ENCODE measurements at regions not wholly inside any gene's neighbourhood (a gene's known extent, or its start where the extent isn't known, plus 50 kb on each side); places are given as distances from the start of the nearest gene placed in this dataset.

DNA sequence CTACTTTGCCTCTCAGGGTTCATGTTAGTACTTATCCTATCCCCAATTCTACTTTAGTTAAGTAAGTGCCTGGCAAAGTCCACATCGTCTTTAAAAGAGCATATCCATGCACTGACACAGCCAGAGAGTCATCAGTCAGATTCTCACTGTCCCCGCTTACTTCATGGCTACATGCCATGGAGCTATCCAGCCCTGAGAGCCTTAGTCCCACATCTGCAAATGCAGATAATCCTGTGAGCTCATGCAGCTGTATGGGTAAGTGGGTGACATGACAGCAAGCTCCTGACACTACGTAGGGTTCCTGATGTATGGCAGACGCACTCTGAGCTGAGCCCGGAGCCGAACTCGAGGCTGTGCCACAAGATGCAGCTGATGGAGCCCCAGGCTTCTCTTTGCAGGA, 661.5 kb downstream of the LIG4 start:
- Mint-ChIP-seq H3K4me3 (no peak overlapping the region), H3K4me1 (no peaks in the 10 kb centered on the region), H3K27ac (no peak overlapping the region), H3K36me3 (no peaks in the 10 kb centered on the region), H3K9me3 (no peaks in the 10 kb centered on the region), H3K27me3 (no peaks in the 10 kb centered on the region)
- DNase-seq, result no peak

DNA sequence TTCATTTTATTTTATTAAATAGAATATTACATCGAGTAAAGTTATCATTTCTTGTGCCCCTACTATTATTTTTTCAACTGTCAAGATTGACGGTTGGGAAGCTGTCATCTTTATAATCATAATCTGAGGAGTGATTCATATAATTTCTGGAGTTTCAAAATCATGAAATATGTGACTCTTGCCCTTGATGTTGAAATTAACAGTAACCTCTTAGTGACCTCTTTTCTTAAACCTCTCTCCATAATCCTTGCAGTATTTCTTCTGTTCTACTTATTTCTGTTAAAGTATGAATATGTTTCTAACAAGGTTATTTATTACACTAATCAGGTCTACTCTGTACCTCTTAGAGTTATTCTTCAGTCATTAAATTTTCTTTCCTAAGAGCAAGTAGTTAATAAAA, 663.8 kb downstream of the LIG4 start:
- no peaks in the 10 kb centered on the region for H3K27me3 Mint-ChIP-seq

DNA sequence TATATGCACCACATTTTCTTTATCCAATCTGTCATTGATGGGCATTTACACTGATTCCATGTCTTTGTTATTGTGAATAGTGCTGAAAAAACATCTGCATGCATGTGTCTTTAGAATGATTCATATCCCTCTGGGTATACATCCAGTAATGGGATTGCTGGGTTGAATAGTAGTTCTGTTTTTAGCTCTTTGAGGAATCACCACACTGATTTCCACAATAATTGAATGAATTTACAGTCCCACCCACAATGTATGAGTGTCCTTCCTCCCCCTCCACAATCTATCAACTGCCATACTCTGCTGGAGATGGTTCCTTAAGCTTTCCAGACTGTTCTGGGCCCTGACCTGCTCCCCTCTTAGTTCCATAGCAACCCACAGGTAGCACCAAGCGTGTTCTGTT, 667.0 kb downstream of the LIG4 start:
- Mint-ChIP-seq H3K9me3 (peaks cover 1% of the 10 kb centered on the region), H3K4me1 (no peaks in the 10 kb centered on the region), H3K27ac (no peak overlapping the region), H3K27me3 (no peaks in the 10 kb centered on the region), H3K4me3 (no peak overlapping the region), H3K36me3 (no peaks in the 10 kb centered on the region)
- no peak for DNase-seq

More for the DNA sequence above, 663.8 kb downstream of the LIG4 start:
- Mint-ChIP-seq H3K36me3 (no peaks in the 10 kb centered on the region), H3K27ac (no peak overlapping the region), H3K4me1 (no peaks in the 10 kb centered on the region), H3K9me3 (no peaks in the 10 kb centered on the region), H3K4me3 (no peak overlapping the region)
- no peak for DNase-seq

DNA sequence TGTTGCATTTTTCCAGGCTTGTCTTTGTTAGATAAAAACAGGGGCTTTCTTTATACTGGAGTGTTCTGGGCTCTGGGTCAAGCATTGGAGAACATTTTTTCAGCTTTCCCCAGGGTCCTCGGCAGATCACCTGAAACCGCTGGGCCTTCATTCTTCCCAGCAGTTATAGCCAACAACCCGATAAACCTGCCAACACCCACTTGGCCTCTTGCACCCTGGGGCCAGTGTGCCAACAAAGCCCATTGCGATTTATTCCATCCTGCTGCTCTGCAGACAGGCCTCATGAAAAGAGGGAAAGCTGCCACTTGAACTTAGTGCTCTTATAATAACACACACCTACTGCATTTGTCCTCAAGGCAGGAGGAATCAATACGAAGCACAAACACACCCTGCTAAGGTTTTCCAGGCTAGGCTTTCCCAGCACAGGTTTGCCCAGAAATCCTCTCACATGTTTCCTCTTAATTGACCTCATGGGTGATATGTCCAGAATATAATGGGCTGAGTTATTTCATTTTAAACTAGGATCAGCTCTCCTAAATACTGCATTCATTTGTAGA, 669.3 kb downstream of the LIG4 start:
- Mint-ChIP-seq H3K27ac (no peak overlapping the region), H3K4me1 (no peaks in the 10 kb centered on the region), H3K4me3 (no peak overlapping the region), H3K27me3 (no peaks in the 10 kb centered on the region), H3K9me3 (peaks cover 1% of the 10 kb centered on the region), H3K36me3 (no peaks in the 10 kb centered on the region)
- no peak for DNase-seq

DNA sequence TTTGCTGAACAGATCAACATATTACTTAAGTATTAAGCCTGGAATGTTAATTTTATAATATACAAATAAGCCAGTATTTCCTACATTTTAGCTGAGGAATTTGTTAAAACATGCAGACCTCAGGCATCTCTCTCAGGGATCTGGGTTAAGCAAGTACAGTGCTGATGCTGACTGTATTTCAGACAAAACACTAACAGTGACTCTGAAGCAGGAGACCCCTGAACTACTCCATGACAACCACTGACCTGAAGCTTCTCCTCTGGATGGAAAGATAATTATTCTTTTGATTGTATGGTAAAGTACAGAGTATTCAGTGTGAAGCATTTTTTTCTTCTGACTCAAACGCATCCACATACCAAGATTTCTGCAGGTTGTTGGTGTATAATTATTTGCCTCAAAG, 680.8 kb downstream of the LIG4 start:
- DNase-seq, result no peak
- Mint-ChIP-seq H3K9me3 (peaks cover 2% of the 10 kb centered on the region), H3K36me3 (no peaks in the 10 kb centered on the region), H3K27ac (no peak overlapping the region), H3K27me3 (no peaks in the 10 kb centered on the region), H3K4me3 (no peak overlapping the region), H3K4me1 (no peaks in the 10 kb centered on the region)

DNA sequence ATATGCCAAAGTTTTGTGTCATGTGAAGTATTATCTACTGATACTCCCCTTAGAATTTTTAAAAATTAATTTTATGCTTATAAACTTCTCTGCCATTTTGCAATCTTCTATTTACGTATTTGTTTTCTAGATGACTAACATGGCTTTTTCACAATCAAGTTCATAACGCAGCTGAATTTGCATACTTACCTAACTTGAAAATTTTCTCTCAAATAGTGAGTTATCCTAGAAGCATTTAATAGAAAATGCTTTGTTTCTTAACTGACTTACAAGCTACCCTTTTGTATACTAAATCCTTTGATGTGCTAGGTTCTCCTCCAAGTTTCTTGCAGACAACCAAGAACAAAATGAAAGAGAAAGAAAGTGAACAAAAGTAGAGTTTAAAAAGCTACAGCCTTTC, 683.5 kb downstream of the LIG4 start:
- H3K27me3 Mint-ChIP-seq, result no peaks in the 10 kb centered on the region
- peaks cover 1% of the 10 kb centered on the region for H3K9me3 Mint-ChIP-seq
- H3K27ac Mint-ChIP-seq, result no peak overlapping the region
- no peaks in the 10 kb centered on the region for H3K4me1 Mint-ChIP-seq
- H3K36me3 Mint-ChIP-seq, result no peaks in the 10 kb centered on the region
- DNase-seq, result no peak
- H3K4me3 Mint-ChIP-seq, result no peak overlapping the region

DNA sequence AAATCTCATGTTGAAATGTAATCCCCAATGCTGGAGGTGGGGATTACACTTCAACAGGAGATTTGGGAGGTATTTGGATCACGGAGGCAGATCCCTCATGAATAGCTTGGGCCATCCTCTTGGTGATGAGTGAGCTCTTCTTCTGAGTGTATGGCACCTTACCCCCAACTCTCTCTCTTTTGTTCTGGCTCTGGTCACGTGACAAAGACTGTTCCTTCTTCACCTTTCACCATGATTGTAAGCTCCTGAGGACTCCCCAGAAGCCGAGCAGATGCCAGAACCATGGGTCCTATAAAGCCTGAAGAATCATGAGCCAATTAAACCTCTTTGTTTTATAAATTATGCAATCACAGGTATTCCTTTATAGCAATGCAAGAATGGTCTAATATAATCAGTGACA, 684.2 kb downstream of the LIG4 start:
- no peak overlapping the region for H3K27ac Mint-ChIP-seq
- H3K4me3 Mint-ChIP-seq, result no peak overlapping the region
- H3K36me3 Mint-ChIP-seq, result no peaks in the 10 kb centered on the region
- no peaks in the 10 kb centered on the region for H3K27me3 Mint-ChIP-seq
- H3K4me1 Mint-ChIP-seq, result no peaks in the 10 kb centered on the region
- no peak for DNase-seq
- no peaks in the 10 kb centered on the region for H3K9me3 Mint-ChIP-seq

DNA sequence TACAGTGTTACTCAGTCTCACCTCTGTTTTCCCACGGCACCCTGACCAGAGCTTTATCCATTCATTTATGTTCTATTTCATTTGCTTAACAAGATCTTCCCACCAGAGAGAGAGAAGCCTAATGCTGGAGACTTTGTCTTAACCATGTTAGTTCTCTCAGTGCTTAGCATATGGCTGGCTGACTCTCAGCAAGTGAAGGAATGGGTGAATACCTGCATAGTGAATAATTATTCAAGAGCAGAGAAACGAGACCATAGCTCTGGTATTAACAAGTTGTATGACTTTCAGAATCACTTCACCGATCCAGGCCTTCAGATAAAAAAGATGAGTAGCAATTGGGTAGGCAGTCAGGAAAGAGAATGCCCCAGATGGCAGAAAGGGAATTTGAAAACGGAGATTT, 686.3 kb downstream of the LIG4 start:
- Mint-ChIP-seq H3K27ac (no peak overlapping the region), H3K4me3 (no peak overlapping the region), H3K27me3 (no peaks in the 10 kb centered on the region), H3K4me1 (no peaks in the 10 kb centered on the region), H3K36me3 (no peaks in the 10 kb centered on the region), H3K9me3 (no peaks in the 10 kb centered on the region)
- DNase-seq, result no peak

DNA sequence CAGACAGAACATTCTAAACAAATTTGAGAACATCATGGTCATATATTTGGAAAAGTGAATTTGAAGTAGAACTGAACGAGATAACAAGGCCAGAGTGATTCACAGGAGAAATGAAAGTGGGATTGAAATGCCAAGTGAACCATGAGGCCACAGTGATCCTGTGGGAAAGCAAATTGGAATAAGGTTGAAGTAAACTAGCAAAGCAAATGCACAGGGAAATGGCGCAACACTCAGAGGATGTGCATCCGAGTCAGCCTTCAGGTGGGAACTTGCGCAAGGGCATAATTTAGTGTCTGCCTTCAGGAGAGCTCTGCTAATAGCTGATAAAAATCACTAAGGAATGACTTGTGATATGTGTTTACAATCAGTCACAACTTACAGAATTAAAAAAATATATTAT, 696.6 kb downstream of the LIG4 start:
- no peak for DNase-seq
- Mint-ChIP-seq H3K4me3 (no peak overlapping the region), H3K36me3 (no peaks in the 10 kb centered on the region), H3K4me1 (no peaks in the 10 kb centered on the region), H3K9me3 (no peaks in the 10 kb centered on the region), H3K27ac (no peak overlapping the region), H3K27me3 (no peaks in the 10 kb centered on the region)

DNA sequence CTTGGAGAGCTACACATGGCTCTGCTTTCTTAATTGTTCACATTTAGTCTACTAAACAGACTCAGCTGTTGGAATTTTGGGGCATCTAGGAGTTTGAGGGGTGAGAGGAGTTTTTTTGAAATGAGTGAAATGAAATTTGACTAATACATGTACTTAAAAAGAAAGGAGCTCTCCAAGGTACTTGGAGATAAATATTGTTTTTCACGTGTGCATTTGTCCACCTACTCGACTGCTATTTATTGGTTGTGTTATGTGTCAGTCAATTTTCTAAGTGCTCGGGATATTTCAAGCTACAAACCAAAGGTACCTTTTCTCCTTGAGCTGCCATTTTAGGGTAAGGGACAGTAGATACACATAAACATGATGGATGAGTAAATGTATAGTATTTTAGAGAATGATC, 697.0 kb downstream of the LIG4 start:
- H3K9me3 Mint-ChIP-seq, result no peaks in the 10 kb centered on the region
- no peak for DNase-seq
- H3K27me3 Mint-ChIP-seq, result no peaks in the 10 kb centered on the region
- H3K27ac Mint-ChIP-seq, result no peak overlapping the region
- H3K4me1 Mint-ChIP-seq, result no peaks in the 10 kb centered on the region
- H3K4me3 Mint-ChIP-seq, result no peak overlapping the region
- H3K36me3 Mint-ChIP-seq, result no peaks in the 10 kb centered on the region

DNA sequence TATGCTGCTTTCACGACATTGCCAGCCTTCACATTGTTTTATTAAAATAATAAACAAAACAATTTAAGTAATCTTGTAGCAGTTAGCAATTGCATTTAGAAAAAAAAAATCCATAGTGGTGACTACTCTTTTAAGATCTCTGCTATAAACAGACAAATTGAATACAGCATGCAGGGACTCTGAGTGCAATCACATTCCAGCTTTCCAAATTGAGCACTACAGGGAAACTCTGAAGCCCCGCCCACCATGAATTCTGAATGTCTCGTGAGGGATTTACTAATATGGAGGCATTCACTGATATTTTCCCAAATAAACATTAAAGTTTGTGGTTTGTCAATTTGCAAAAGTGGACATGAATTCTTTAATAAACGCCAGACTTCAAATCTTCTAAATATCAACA, 698.8 kb downstream of the LIG4 start:
- no peaks in the 10 kb centered on the region for H3K9me3 Mint-ChIP-seq
- no peak overlapping the region for H3K27ac Mint-ChIP-seq
- no peak overlapping the region for H3K4me3 Mint-ChIP-seq
- no peak for DNase-seq
- no peaks in the 10 kb centered on the region for H3K36me3 Mint-ChIP-seq
- H3K4me1 Mint-ChIP-seq, result no peaks in the 10 kb centered on the region
- no peaks in the 10 kb centered on the region for H3K27me3 Mint-ChIP-seq

DNA sequence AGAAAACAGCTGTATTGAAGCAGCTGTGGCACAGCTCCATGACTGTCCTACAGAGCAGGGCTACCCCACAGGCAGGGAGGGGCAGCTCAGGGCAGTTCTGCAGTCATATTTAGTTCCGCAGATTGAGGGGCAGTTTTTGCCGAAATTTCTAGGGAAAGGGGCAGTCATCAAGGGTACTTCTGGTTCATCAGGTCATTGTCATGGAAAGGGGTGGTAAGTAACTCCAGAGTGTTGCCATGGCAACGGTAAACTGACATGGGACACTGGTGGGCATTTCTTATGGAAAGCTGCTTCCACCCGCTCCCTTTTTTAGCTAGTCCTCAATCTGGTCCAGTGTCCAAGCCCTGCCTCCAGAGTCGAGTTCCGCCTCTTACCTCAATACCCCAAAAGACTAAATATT, 702.8 kb downstream of the LIG4 start:
- Mint-ChIP-seq H3K4me1 (no peaks in the 10 kb centered on the region), H3K4me3 (no peak overlapping the region), H3K9me3 (no peaks in the 10 kb centered on the region), H3K27ac (no peak overlapping the region), H3K36me3 (no peaks in the 10 kb centered on the region), H3K27me3 (no peaks in the 10 kb centered on the region)
- no peak for DNase-seq

DNA sequence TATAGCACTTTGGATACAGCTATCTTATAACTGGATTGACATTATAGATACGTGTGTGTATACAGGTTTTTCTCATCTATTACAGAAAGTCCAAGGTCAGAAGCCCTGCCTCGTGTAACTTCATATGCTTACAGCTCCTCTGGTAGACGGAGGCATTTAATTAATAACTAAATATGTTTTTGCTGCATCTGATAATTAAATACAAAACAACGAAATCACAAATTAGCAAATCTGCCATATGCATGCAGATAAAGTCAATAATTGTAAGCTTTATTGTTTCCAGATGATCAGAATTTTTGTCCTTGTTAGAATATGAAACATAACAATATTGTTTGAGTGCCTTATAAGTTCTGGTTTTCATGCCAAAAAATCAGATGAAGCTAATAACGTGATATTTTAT, 717.7 kb downstream of the LIG4 start:
- Mint-ChIP-seq H3K9me3 (no peaks in the 10 kb centered on the region), H3K4me3 (no peak overlapping the region), H3K27me3 (no peaks in the 10 kb centered on the region), H3K4me1 (no peaks in the 10 kb centered on the region), H3K27ac (no peak overlapping the region), H3K36me3 (no peaks in the 10 kb centered on the region)
- DNase-seq, result no peak

DNA sequence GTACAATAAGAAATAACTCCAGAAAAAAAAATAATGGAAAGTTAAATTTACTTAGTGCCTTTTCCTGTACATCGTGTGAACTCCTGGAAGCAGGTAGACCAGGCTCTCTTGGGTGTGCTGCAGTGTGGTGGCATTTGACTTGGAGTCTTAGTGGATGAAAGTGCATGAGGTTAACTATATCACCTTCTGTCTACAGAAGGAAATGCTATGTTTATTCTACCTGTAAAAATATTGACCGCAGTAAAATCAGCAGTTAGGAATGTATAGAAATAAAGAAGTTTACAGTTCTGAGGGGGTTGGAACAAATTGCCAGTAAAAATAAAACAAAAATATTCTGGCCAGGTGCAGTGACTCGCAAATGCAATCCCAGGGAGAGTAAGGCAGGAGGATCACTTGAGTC, 722.1 kb downstream of the LIG4 start:
- no peaks in the 10 kb centered on the region for H3K36me3 Mint-ChIP-seq

DNA sequence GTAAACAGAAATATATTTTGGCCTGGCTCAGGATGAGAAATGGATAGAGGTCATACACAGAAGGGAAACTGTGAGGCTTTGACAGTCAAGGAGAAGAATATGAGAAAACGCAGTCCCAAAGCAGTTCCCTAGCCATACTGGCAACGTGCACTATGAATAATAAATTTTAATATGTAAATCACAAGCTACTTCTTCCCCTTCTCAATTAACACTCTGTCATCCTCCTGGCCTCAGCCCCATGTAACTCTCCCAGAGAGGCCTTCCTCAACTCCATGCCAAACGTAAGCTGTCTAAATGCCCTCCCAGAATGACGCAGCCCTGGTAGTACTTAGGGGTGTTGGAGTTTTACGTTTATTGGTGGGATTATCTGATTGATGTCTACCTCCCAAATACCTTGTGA, 732.6 kb downstream of the LIG4 start:
- no peak for DNase-seq
- Mint-ChIP-seq H3K9me3 (no peaks in the 10 kb centered on the region), H3K4me3 (no peak overlapping the region), H3K27ac (no peak overlapping the region), H3K27me3 (no peaks in the 10 kb centered on the region), H3K36me3 (no peaks in the 10 kb centered on the region), H3K4me1 (no peaks in the 10 kb centered on the region)

More for the DNA sequence above, 722.1 kb downstream of the LIG4 start:
- Mint-ChIP-seq H3K27me3 (no peaks in the 10 kb centered on the region), H3K27ac (no peak overlapping the region), H3K4me1 (no peaks in the 10 kb centered on the region), H3K9me3 (peaks cover 12% of the 10 kb centered on the region), H3K4me3 (no peak overlapping the region)
- no peak for DNase-seq

DNA sequence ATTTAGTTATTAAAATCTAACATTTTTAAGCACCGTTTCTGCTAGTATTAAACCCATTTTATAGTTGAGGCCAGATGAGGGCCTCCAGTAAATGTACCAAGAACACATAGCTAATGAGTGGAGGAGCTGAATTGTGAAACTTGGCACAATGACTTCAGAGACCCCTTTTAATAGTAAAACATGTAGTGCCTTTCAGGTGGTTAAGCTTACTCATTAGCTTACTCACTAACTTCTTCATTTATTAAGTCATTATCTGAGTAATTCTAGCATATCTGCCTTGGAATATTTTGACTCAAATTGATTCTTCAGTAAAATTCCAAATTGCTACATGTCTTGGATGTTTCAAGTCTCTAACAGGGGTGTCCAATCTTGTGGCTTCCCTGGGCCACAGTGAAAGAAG, 735.2 kb downstream of the LIG4 start:
- H3K4me1 Mint-ChIP-seq, result no peaks in the 10 kb centered on the region
- H3K36me3 Mint-ChIP-seq, result no peaks in the 10 kb centered on the region
- no peaks in the 10 kb centered on the region for H3K27me3 Mint-ChIP-seq
- no peak overlapping the region for H3K27ac Mint-ChIP-seq
- no peaks in the 10 kb centered on the region for H3K9me3 Mint-ChIP-seq
- no peak overlapping the region for H3K4me3 Mint-ChIP-seq
- DNase-seq, result no peak

Data from activated naive CD8-positive, alpha-beta T cell treated with anti-CD3 and anti-CD28 coated beads for 36 hours (primary cell).